MM.1S (cell line): ENCODE measurements at regions not wholly inside any gene's neighbourhood (a gene's known extent, or its start where the extent isn't known, plus 50 kb on each side); places are given as distances from the start of the nearest gene placed in this dataset.

Experiments
- DNase-seq: peaks from one replicate; pipeline ENCODE4 v3.0.0-alpha.2; 2015
- H2AFZ ChIP-seq: fragments of 300-600 bp; sonication (generic); 2 replicates; pipeline ENCODE4 v1.6.0; 2016; ENCODE audit warnings: antibody characterized with exemption, low read length
- H3F3A ChIP-seq: fragments of 300-600 bp; sonication (generic); 2 replicates; pipeline ENCODE4 v1.6.1; 2016; ENCODE audit warnings: mild to moderate bottlenecking, antibody characterized with exemption, low read length, moderate library complexity, mixed read lengths; ENCODE audit not compliant: insufficient read depth
- H3K27ac ChIP-seq: fragments of 300-600 bp; sonication (generic); 2 replicates; pipeline ENCODE4 v1.5.1; 2016; ENCODE audit warnings: mild to moderate bottlenecking, low read length
- H3K27me3 ChIP-seq: fragments of 300-600 bp; sonication (generic); replicated peaks from 2 replicates; pipeline ENCODE4 v1.6.0; 2016; ENCODE audit warnings: low read length; ENCODE audit not compliant: insufficient read depth
- H3K36me3 ChIP-seq: fragments of 300-600 bp; sonication (generic); replicated peaks from 2 replicates; pipeline ENCODE4 v1.6.1; 2016; ENCODE audit warnings: mild to moderate bottlenecking, low read length, mixed read lengths; ENCODE audit not compliant: insufficient read depth
- H3K4me1 ChIP-seq: fragments of 300-600 bp; sonication (generic); 2 replicates; pipeline ENCODE4 v1.6.1; 2016; ENCODE audit warnings: low read length, mixed read lengths
- H3K4me2 ChIP-seq: fragments of 300-600 bp; sonication (generic); 2 replicates; pipeline ENCODE4 v1.6.0; 2016; ENCODE audit warnings: low read depth, low read length
- H3K4me3 ChIP-seq: fragments of 300-600 bp; sonication (generic); 2 replicates; pipeline ENCODE4 v1.5.1; 2016; ENCODE audit warnings: low read length, mixed read lengths
- H3K79me2 ChIP-seq: fragments of 300-600 bp; sonication (generic); 2 replicates; pipeline ENCODE4 v1.6.1; 2016; ENCODE audit warnings: mixed run types, low read length, mixed read lengths
- H3K9ac ChIP-seq: fragments of 300-600 bp; sonication (generic); 2 replicates; pipeline ENCODE4 v1.6.1; 2016; ENCODE audit warnings: low read length, mixed read lengths
- H3K9me2 ChIP-seq: fragments of 300-600 bp; sonication (generic); replicated peaks from 2 replicates; pipeline ENCODE4 v1.6.1; 2016; ENCODE audit warnings: mild to moderate bottlenecking, low read length, mixed read lengths; ENCODE audit not compliant: insufficient read depth
- H3K9me3 ChIP-seq: fragments of 300-600 bp; sonication (generic); replicated peaks from 2 replicates; pipeline ENCODE4 v1.6.1; 2016; ENCODE audit warnings: mild to moderate bottlenecking, low read length, mixed read lengths; ENCODE audit not compliant: insufficient read depth
- H4K20me1 ChIP-seq: fragments of 300-600 bp; sonication (generic); 2 replicates; pipeline ENCODE4 v1.6.1; 2016; ENCODE audit warnings: mild to moderate bottlenecking, low read length, moderate library complexity, mixed read lengths; ENCODE audit not compliant: insufficient read depth
- CTCF ChIP-seq: fragments of 300-600 bp; sonication (generic); IDR thresholded peaks from 2 replicates; pipeline ENCODE4 v1.5.1; 2016; ENCODE audit warnings: antibody characterized with exemption, low read length, mixed read lengths
- EZH2 ChIP-seq: fragments of 300-600 bp; sonication (generic); optimal IDR thresholded peaks from 2 replicates; pipeline ENCODE3; 2017; ENCODE audit warnings: low read depth, mild to moderate bottlenecking, antibody characterized with exemption, low read length, mixed read lengths
- EZH2phosphoT487 ChIP-seq: fragments of 300-600 bp; sonication (generic); IDR thresholded peaks from 2 replicates; pipeline ENCODE4 v1.6.1; 2018; ENCODE audit warnings: antibody characterized with exemption, low read length

- H3F3A ChIP-seq = no peaks in the 10 kb centered on the region
- H3K9me2 ChIP-seq = no peaks in the 10 kb centered on the region
- no peak overlapping the region for H3K4me2 ChIP-seq
- no peaks in the 10 kb centered on the region for H3K27me3 ChIP-seq
- H3K4me3 ChIP-seq = no peak overlapping the region
- no peak for DNase-seq
- no peak overlapping the region for H2AFZ ChIP-seq
- H3K27ac ChIP-seq = no peak overlapping the region
- H3K79me2 ChIP-seq = no peaks in the 10 kb centered on the region
- H3K9me3 ChIP-seq = no peaks in the 10 kb centered on the region
- TF ChIP-seq CTCF (no peak), EZH2 (no peak), EZH2phosphoT487 (no peak)
- H3K36me3 ChIP-seq = no peaks in the 10 kb centered on the region
- H3K9ac ChIP-seq = no peak overlapping the region
- no peaks in the 10 kb centered on the region for H4K20me1 ChIP-seq
- no peaks in the 10 kb centered on the region for H3K4me1 ChIP-seq
Observed at GRCh38 chr2:4882941-4883340, 809.2 kb upstream of the SOX11 start.

- H3K4me1 ChIP-seq = no peaks in the 10 kb centered on the region
- H3K27ac ChIP-seq = no peak overlapping the region
- H3K9ac ChIP-seq = no peak overlapping the region
- H3K4me3 ChIP-seq = no peak overlapping the region
- H3K4me2 ChIP-seq = no peak overlapping the region
- H3F3A ChIP-seq = no peaks in the 10 kb centered on the region
- H3K9me2 ChIP-seq = no peaks in the 10 kb centered on the region
- no peak for DNase-seq
- no peaks in the 10 kb centered on the region for H3K79me2 ChIP-seq
- H3K27me3 ChIP-seq = no peaks in the 10 kb centered on the region
- TF ChIP-seq CTCF (no peak), EZH2 (no peak), EZH2phosphoT487 (no peak)
- H2AFZ ChIP-seq = no peak overlapping the region
- no peaks in the 10 kb centered on the region for H3K9me3 ChIP-seq
- H3K36me3 ChIP-seq = no peaks in the 10 kb centered on the region
- no peaks in the 10 kb centered on the region for H4K20me1 ChIP-seq
Observed at GRCh38 chr2:4883375-4883774, 808.8 kb upstream of the SOX11 start.

- H3K4me2 ChIP-seq = no peak overlapping the region
- no peak overlapping the region for H3K27ac ChIP-seq
- no peak overlapping the region for H2AFZ ChIP-seq
- TF ChIP-seq CTCF (no peak), EZH2 (no peak), EZH2phosphoT487 (no peak)
- no peak overlapping the region for H3K9ac ChIP-seq
- no peaks in the 10 kb centered on the region for H3K27me3 ChIP-seq
- H3K9me2 ChIP-seq = no peaks in the 10 kb centered on the region
- no peaks in the 10 kb centered on the region for H3K36me3 ChIP-seq
- no peak for DNase-seq
- H3K4me3 ChIP-seq = no peak overlapping the region
- no peaks in the 10 kb centered on the region for H3F3A ChIP-seq
- H4K20me1 ChIP-seq = no peaks in the 10 kb centered on the region
- no peaks in the 10 kb centered on the region for H3K4me1 ChIP-seq
- no peaks in the 10 kb centered on the region for H3K79me2 ChIP-seq
- H3K9me3 ChIP-seq = no peaks in the 10 kb centered on the region
Observed at GRCh38 chr2:4884117-4884571, 808.0 kb upstream of the SOX11 start.
